ENCODE measurements at regions not wholly inside any gene's neighbourhood (a gene's known extent, or its start where the extent isn't known, plus 50 kb on each side); places are given as distances from the start of the nearest gene placed in this dataset.

- DNase-seq, result no peak
- no peaks in the 10 kb centered on the region for H3K9me3 ChIP-seq (ENCODE audit: control insufficient read depth, low read depth, low read length)
- H3K18ac ChIP-seq (ENCODE audit: insufficient read length, low read depth, low read length), result no peak overlapping the region
- Mint-ChIP-seq H3K36me3 (ENCODE audit: insufficient read depth in 1 of 3, low read depth in 3 of 3) (no peaks in the 10 kb centered on the region), H3K27ac (no peak overlapping the region), H3K4me1 (no peaks in the 10 kb centered on the region), H3K4me3 (no peak overlapping the region), H3K9me3 (no peaks in the 10 kb centered on the region), H3K27me3 (ENCODE audit: low read depth) (no peaks in the 10 kb centered on the region)
- H2BK5ac ChIP-seq (ENCODE audit: insufficient read length, low read length), result no peak overlapping the region
- H3K4me2 ChIP-seq (ENCODE audit: insufficient read depth, insufficient read length, low read length), result no peak overlapping the region
- H2BK12ac ChIP-seq (ENCODE audit: insufficient read length, low read depth, low read length), result no peak overlapping the region
- no peaks in the 10 kb centered on the region for H3K4me1 ChIP-seq (ENCODE audit: insufficient read depth, low read length)
- no peak overlapping the region for H2BK120ac ChIP-seq (ENCODE audit: low read depth, low read length, poor library complexity, severe bottlenecking)
- no peaks in the 10 kb centered on the region for H3K27me3 ChIP-seq (ENCODE audit: insufficient read depth, low read length)
- TF ChIP-seq CTCF (conservative IDR thresholded peaks at IDR 0.05), result no peak
- H2AFZ ChIP-seq (ENCODE audit: low read length), result no peak overlapping the region
- no peaks in the 10 kb centered on the region for H3K79me1 ChIP-seq (ENCODE audit: insufficient read depth, low read depth, low read length, poor library complexity, severe bottlenecking)
- H3K9ac ChIP-seq (ENCODE audit: extremely low read depth, insufficient read length, low read length), result no peak overlapping the region
- no peak overlapping the region for H2AK5ac ChIP-seq (ENCODE audit: insufficient read length, low read length)
- no peak overlapping the region for H4K5ac ChIP-seq (ENCODE audit: insufficient read length, low read depth, low read length)
- H3K79me2 ChIP-seq (ENCODE audit: insufficient read depth, low read length), result no peaks in the 10 kb centered on the region
- H2BK20ac ChIP-seq (ENCODE audit: low read depth, low read length, poor library complexity, severe bottlenecking), result no peak overlapping the region
- no peak overlapping the region for H3K27ac ChIP-seq (ENCODE audit: insufficient read length, low read depth, low read length)
- no peak overlapping the region for H3K14ac ChIP-seq (ENCODE audit: insufficient read depth, low read length)
- no peak overlapping the region for H4K8ac ChIP-seq (replicated peaks; ENCODE audit: insufficient read length, low read depth, low read length)
- H4K91ac ChIP-seq (ENCODE audit: insufficient read length, low read depth, low read length), result no peak overlapping the region
- no peak overlapping the region for H3K4ac ChIP-seq (ENCODE audit: low read depth, low read length)
- H3K23me2 ChIP-seq (ENCODE audit: insufficient read length, low read depth, low read length, poor library complexity, severe bottlenecking), result no peaks in the 10 kb centered on the region
- H3T11ph ChIP-seq (ENCODE audit: low read length), result no peak overlapping the region
- no peaks in the 10 kb centered on the region for H4K20me1 ChIP-seq (ENCODE audit: control insufficient read depth, insufficient read depth, insufficient read length)
- no peak overlapping the region for H3K23ac ChIP-seq (ENCODE audit: insufficient read length, low read depth, low read length)
- WGBS (ENCODE audit: extremely low coverage, insufficient read length, low lambda C conversion rate), result no CpG with 5 or more reads among the region's 3 CpGs
- no peak overlapping the region for H3K56ac ChIP-seq (ENCODE audit: insufficient read length, low read depth, low read length)
- H2BK15ac ChIP-seq (ENCODE audit: low read depth, low read length), result no peak overlapping the region
These were observed 932.7 kb downstream of the ZPLD1 start for GRCh38 chr3:103367481-103367880.
